Stimulated activated CD4-positive, alpha-beta T cell treated with anti-CD3 and anti-CD28 coated beads, Interleukin-15, amount 100 ng/mL, for 24 hours (primary cell): ENCODE measurements at regions not wholly inside any gene's neighbourhood (a gene's known extent, or its start where the extent isn't known, plus 50 kb on each side); places are given as distances from the start of the nearest gene placed in this dataset.

Experiments
- DNase-seq: peaks from one replicate; pipeline ENCODE4 v3.0.0-alpha.2; 2020

GRCh38 chr10:113331961-113332360, 220.9 kb upstream of the HABP2 start:
- DNase-seq, result no peak

- DNase-seq, result no peak
Measured at GRCh38 chr10:113333313-113333712, 219.5 kb upstream of the HABP2 start.

GRCh38 chr10:113335592-113335991, 217.3 kb upstream of the HABP2 start:
- DNase-seq, result no peak

- DNase-seq, result no peak
Measured at GRCh38 chr10:113336549-113337130, 216.2 kb upstream of the HABP2 start.

- DNase-seq, result no peak
Measured at GRCh38 chr10:113337142-113337541, 215.7 kb upstream of the HABP2 start.

- no peak for DNase-seq
Measured at GRCh38 chr10:113339121-113339520, 213.7 kb upstream of the HABP2 start.

- no peak for DNase-seq
Measured at GRCh38 chr10:113340282-113340681, 212.6 kb upstream of the HABP2 start.

GRCh38 chr10:113341138-113341537, 211.7 kb upstream of the HABP2 start:
- no peak for DNase-seq

GRCh38 chr10:113345826-113346624, 206.8 kb upstream of the HABP2 start:
- DNase-seq, result no peak

- DNase-seq, result no peak
Measured at GRCh38 chr10:113347508-113347907, 205.3 kb upstream of the HABP2 start.

GRCh38 chr10:113348694-113349093, 204.2 kb upstream of the HABP2 start:
- no peak for DNase-seq

- DNase-seq, result no peak
Measured at GRCh38 chr10:113350311-113351040, 202.4 kb upstream of the HABP2 start.

GRCh38 chr10:113354711-113355110, 198.1 kb upstream of the HABP2 start:
- no peak for DNase-seq

GRCh38 chr10:113356794-113357680, 195.8 kb upstream of the HABP2 start:
- no peak for DNase-seq

- DNase-seq, result no peak
Measured at GRCh38 chr10:113357681-113358300, 195.1 kb upstream of the HABP2 start.

GRCh38 chr10:113359655-113360054, 193.2 kb upstream of the HABP2 start:
- DNase-seq, result no peak

GRCh38 chr10:113360870-113361269, 192.0 kb upstream of the HABP2 start:
- DNase-seq, result no peak

GRCh38 chr10:113362645-113363091, 190.2 kb upstream of the HABP2 start:
- DNase-seq, result no peak

- DNase-seq, result no peak
Measured at GRCh38 chr10:113364227-113364626, 188.6 kb upstream of the HABP2 start.

GRCh38 chr10:113368666-113369364, 184.0 kb upstream of the HABP2 start:
- DNase-seq, result no peak

GRCh38 chr10:113369365-113369694, 183.5 kb upstream of the HABP2 start:
- DNase-seq, result no peak

GRCh38 chr10:113376428-113376827, 176.4 kb upstream of the HABP2 start:
- no peak for DNase-seq
